GM18502 (cell line): ENCODE measurements at regions not wholly inside any gene's neighbourhood (a gene's known extent, or its start where the extent isn't known, plus 50 kb on each side); places are given as distances from the start of the nearest gene placed in this dataset.
"Not testable (repeated sequence)": the region's sequence is repeated elsewhere in the genome, so short reads cannot be mapped to it uniquely, and the experiment has no call there.

Experiments
- ATAC-seq: cut with Tn5 transposase; IDR thresholded peaks from one replicate; pipeline ENCODE4 v1.9.1; 2021; ENCODE audit warnings: mild to moderate bottlenecking; ENCODE audit not compliant: unreplicated experiment, poor library complexity

- ATAC-seq: no peak
Measured at GRCh38 chr1:115536279-115536816, 105.4 kb upstream of the VANGL1 start.

- ATAC-seq: no peak
Measured at GRCh38 chr1:115534106-115534505, 107.7 kb upstream of the VANGL1 start.

DNA sequence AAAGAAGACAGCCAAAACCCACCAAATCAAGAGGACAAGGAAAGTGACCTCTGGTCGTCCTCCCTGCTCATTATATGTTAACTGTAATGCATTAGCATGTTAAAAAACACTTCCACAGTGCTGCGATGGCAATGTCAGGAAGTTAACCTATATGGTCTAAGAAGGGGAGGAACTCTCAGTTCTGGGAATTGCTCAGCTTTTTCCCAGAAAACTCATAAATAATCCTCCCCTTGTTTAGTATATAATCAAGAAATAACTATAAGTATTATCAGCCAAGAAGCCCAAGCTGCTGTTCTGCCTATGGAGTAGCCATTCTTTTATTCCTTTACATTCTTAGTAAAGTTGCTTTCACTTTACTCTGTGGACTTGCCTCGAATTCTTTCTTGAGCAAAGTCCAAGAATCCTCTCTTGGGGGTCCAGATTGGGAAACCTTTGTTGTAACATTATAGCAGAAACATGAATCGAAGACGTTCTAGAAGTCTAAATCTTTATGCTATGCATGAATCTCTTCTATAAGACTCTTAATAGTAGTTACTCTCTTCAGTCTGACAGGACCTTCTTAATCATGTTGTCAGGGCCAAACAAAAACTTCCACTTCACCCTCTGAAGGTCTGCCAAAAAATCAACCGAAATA lies 110.0 kb upstream of the VANGL1 start:
- no peak for ATAC-seq

GRCh38 chr1:115530407-115530806 lies 111.4 kb upstream of the VANGL1 start:
- ATAC-seq: no peak

- no peak for ATAC-seq
Measured at GRCh38 chr1:115529216-115529897, 112.4 kb upstream of the VANGL1 start.

- ATAC-seq: not testable (repeated sequence)
Measured at GRCh38 chr1:115528336-115528735, 113.4 kb upstream of the VANGL1 start.

DNA sequence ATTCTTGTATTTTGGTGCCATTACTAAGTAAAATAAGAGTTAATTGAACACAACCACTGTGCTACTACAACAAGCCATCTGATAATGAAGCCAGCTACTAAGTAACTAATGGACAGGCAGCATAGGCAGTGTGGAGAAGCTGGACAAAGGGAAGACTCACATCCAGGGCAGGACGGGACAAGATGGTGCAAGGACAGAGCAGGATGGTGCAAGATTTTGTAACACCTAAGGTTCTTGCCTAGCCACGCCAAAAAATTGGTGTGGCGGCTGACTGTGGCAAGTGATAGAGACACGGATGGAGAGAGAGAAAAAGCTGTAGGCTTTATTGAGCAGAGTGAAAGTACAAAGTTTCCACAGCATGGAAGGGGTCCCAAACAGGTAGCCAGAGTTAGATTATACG lies 114.0 kb upstream of the VANGL1 start:
- ATAC-seq: no peak

DNA sequence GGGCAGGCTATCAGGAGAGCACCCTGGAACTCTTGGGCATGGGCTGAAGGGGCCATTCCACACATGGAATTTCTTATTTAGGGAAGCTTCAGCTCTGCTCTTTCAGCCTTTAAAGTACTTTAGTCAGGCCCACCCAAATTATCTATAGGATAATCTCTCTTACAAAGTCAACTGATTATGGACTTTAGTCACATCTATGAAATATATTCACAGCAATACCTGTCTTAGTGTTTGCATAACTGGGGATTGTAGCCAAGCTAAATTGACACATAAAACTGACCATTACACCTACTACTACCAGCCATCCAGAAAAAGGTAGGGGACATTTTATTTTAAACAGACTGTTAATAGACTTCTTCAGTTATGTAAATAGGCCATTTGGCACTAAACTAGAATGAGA lies 114.9 kb upstream of the VANGL1 start:
- ATAC-seq: no peak

DNA sequence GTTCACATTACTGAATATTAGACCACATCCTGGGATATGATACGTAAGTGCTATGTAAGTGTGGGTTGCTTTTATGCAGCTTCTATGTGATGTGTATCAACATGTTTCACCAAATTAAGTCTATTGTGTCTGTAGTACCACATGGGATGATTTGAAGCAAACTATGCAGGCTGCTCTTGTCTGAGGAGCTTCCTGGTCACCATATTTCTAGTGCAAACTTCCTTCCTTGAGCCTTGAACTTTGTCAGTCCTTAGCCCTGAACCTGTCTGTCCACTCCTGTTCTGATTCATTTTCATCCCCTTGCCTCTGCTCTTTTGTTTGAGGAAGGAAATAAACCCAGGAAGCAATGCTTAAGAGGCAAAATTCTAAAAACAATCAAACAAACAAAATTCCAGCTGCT lies 117.5 kb upstream of the VANGL1 start:
- no peak for ATAC-seq

DNA sequence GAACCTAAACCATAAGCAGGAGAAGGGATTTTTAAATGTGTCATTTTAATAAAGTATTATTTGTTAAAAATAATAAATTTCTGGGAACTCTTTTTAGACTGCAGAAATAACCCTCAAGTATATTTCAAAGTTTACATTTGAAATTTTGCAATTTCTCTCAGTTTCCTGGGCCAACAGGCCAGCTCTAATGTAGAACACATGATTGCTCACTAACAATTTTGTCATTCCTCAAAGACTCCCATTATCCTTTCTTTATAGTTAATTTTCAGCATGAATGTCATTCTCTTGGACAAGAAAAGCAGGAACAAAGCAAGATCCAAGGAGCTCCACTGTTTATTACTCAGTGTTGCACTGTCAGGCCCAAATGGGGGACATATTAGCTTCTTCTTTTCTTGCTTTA lies 119.4 kb upstream of the VANGL1 start:
- ATAC-seq: no peak

GRCh38 chr1:115515270-115515669 lies 126.5 kb upstream of the VANGL1 start:
- ATAC-seq: no peak

GRCh38 chr1:115510226-115510625 lies 131.5 kb upstream of the VANGL1 start:
- not testable (repeated sequence) for ATAC-seq

- no peak for ATAC-seq
Measured at GRCh38 chr1:115507901-115508300, 133.9 kb upstream of the VANGL1 start.

GRCh38 chr1:115506924-115507589 lies 134.7 kb upstream of the VANGL1 start:
- no peak for ATAC-seq

GRCh38 chr1:115506518-115506917 lies 135.3 kb upstream of the VANGL1 start:
- no peak for ATAC-seq

DNA sequence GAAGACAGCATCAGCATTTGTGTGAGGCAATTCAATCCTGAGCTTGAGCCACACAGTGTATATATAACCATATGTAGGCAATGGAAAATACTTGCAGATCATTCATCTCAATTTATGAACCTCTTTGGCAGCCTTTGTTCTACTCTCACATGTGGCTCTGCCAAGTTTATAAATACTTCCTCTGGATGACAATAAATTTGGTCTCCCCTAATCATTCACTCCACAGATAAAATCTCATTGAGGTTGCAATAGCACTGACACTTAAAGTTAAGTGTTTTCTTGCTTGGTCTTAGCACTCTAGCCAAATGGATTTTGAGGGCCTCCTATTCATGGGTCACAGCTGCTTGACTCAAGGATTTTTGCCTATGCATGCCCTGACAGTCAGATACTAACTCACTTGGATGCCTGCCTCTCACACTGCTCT lies 136.6 kb upstream of the VANGL1 start:
- ATAC-seq: no peak

DNA sequence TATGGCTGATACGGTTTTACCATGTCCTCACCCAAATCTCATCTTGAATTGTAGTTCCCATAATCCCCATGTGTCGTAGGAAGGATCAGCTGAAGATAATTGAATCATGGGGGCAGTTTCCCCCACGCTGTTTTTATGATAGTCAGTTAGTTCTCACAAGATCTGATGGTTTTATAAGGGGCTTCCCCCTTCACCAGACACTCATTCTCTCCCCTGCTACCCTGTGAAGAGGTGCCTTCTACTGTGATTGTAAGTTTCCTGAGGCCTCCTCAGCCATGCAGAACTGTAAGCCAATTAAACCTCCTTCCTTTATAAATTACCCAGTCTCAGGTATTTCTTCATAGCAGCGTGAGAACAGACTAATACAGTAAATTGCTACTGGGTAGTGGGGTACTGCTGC lies 139.6 kb upstream of the VANGL1 start:
- not testable (repeated sequence) for ATAC-seq

DNA sequence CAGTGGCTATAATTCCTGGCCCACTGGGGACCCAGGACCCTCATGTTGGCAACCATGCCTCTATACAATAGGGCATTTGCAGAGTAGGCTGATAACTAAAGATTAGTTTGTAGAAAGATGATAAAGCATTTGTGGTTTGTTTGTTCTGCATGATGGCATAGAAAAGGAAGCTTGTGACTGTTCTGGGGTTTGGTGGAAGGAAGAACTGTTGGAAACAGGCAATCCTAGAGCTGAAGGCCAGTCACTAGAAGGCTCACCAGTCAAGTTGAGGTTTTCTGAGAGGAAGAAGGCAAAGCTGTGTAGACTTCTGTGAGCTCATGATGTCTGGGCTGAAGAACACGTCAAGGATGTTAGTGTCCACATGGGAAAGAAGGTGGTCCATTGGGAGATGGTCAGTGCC lies 140.3 kb upstream of the VANGL1 start:
- ATAC-seq: no peak

GRCh38 chr1:115499253-115499652 lies 142.5 kb upstream of the VANGL1 start:
- no peak for ATAC-seq

GRCh38 chr1:115496904-115497527 lies 144.8 kb upstream of the VANGL1 start:
- ATAC-seq: no peak

- no peak for ATAC-seq
Measured at GRCh38 chr1:115495625-115496024, 146.1 kb upstream of the VANGL1 start.
